ENCODE measurements at regions not wholly inside any gene's neighbourhood (a gene's known extent, or its start where the extent isn't known, plus 50 kb on each side); places are given as distances from the start of the nearest gene placed in this dataset.

DNA sequence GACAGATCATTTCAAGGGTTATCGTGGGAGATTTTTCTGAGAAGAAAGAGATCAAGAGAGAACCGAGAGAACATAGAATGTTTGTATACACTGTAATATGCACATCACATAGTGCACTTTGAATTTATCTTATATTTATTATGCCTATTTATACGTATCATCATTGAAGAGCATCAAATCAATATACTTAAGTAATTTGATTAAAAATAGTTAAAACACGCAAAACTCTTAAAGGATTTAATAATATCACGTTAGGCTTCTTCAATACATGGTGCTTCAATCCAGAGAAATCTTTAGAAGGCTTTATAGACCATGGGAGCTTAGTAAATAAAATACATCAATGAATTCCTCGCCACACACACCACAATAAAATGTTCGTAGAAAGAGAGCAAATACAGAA lies 139.5 kb upstream of the C11orf58 start:
- TF ChIP-seq TCF12 (IDR thresholded peaks at IDR 0.05; ENCODE audit: low read depth) (no peak), RAD21 (IDR thresholded peaks at IDR 0.05; ENCODE audit: low read depth) (no peak), NFIC (IDR thresholded peaks at IDR 0.05) (no peak), TAF1 (IDR thresholded peaks at IDR 0.05; ENCODE audit: low read depth) (no peak), CEBPB (IDR thresholded peaks at IDR 0.05) (no peak), EP300 (IDR thresholded peaks at IDR 0.05; ENCODE audit: borderline replicate concordance) (no peak), TEAD4 (IDR thresholded peaks at IDR 0.05) (no peak), CREB1 (IDR thresholded peaks at IDR 0.05; ENCODE audit: low read depth) (no peak)
- TF ChIP-seq, protein P1, sequence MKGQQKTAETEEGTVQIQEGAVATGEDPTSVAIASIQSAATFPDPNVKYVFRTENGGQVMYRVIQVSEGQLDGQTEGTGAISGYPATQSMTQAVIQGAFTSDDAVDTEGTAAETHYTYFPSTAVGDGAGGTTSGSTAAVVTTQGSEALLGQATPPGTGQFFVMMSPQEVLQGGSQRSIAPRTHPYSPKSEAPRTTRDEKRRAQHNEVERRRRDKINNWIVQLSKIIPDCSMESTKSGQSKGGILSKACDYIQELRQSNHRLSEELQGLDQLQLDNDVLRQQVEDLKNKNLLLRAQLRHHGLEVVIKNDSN (IDR thresholded peaks at IDR 0.05) = no peak
- TF ChIP-seq, protein P2, sequence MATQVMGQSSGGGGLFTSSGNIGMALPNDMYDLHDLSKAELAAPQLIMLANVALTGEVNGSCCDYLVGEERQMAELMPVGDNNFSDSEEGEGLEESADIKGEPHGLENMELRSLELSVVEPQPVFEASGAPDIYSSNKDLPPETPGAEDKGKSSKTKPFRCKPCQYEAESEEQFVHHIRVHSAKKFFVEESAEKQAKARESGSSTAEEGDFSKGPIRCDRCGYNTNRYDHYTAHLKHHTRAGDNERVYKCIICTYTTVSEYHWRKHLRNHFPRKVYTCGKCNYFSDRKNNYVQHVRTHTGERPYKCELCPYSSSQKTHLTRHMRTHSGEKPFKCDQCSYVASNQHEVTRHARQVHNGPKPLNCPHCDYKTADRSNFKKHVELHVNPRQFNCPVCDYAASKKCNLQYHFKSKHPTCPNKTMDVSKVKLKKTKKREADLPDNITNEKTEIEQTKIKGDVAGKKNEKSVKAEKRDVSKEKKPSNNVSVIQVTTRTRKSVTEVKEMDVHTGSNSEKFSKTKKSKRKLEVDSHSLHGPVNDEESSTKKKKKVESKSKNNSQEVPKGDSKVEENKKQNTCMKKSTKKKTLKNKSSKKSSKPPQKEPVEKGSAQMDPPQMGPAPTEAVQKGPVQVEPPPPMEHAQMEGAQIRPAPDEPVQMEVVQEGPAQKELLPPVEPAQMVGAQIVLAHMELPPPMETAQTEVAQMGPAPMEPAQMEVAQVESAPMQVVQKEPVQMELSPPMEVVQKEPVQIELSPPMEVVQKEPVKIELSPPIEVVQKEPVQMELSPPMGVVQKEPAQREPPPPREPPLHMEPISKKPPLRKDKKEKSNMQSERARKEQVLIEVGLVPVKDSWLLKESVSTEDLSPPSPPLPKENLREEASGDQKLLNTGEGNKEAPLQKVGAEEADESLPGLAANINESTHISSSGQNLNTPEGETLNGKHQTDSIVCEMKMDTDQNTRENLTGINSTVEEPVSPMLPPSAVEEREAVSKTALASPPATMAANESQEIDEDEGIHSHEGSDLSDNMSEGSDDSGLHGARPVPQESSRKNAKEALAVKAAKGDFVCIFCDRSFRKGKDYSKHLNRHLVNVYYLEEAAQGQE (IDR thresholded peaks at IDR 0.05; ENCODE audit: low read depth) = no peak

Data from Ishikawa (cell line).